ENCODE measurements at regions not wholly inside any gene's neighbourhood (a gene's known extent, or its start where the extent isn't known, plus 50 kb on each side); places are given as distances from the start of the nearest gene placed in this dataset.

DNA sequence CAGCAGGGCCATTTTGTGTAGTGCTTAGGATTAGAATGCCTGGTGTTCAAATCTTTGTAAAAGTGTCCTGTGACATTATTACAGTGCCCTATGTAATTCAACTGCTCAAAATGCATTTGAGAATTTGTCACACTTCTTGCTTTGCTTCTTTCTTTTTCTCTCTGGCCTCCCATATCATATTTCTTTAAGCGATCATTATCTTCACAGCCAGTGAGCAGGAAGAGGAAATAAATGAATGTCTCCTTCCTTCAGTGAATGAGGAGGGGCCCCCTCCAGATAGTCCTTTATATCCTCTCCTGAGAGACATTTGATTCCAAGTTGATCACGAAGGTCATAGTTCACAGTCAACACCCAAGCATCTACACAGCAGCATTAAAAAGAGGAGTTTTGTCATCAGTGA is 425.1 kb upstream of the NPVF start:
- TF ChIP-seq EZH2 (IDR thresholded peaks at IDR 0.05; ENCODE audit: borderline replicate concordance, low read depth, low read length, severe bottlenecking), result no peak
- TF ChIP-seq, protein P1, sequence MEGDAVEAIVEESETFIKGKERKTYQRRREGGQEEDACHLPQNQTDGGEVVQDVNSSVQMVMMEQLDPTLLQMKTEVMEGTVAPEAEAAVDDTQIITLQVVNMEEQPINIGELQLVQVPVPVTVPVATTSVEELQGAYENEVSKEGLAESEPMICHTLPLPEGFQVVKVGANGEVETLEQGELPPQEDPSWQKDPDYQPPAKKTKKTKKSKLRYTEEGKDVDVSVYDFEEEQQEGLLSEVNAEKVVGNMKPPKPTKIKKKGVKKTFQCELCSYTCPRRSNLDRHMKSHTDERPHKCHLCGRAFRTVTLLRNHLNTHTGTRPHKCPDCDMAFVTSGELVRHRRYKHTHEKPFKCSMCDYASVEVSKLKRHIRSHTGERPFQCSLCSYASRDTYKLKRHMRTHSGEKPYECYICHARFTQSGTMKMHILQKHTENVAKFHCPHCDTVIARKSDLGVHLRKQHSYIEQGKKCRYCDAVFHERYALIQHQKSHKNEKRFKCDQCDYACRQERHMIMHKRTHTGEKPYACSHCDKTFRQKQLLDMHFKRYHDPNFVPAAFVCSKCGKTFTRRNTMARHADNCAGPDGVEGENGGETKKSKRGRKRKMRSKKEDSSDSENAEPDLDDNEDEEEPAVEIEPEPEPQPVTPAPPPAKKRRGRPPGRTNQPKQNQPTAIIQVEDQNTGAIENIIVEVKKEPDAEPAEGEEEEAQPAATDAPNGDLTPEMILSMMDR (IDR thresholded peaks at IDR 0.05; ENCODE audit: borderline replicate concordance, extremely low read depth, low read length, poor library complexity, severe bottlenecking), result no peak
